ENCODE measurements at regions not wholly inside any gene's neighbourhood (a gene's known extent, or its start where the extent isn't known, plus 50 kb on each side); places are given as distances from the start of the nearest gene placed in this dataset.

- TF ChIP-seq CTCF (conservative IDR thresholded peaks at IDR 0.05; ENCODE audit: low read length) (no peak), EZH2phosphoT487 (IDR thresholded peaks at IDR 0.05; ENCODE audit: borderline replicate concordance, low read depth, low read length) (no peak)
These were observed 246.3 kb upstream of the SEMA6D start for GRCh38 chr15:47470983-47471382.

Measured in OCI-LY7 (cell line).